Right hindlimb (tissue), 1 donor: ENCODE measurements at regions not wholly inside any gene's neighbourhood (a gene's known extent, or its start where the extent isn't known, plus 50 kb on each side); places are given as distances from the start of the nearest gene placed in this dataset.
"Not testable (repeated sequence)": the region's sequence is repeated elsewhere in the genome, so short reads cannot be mapped to it uniquely, and the experiment has no call there.

Source experiments
- DNase-seq: peaks from one replicate; pipeline ENCODE4 v3.0.0-alpha.2; 2018

GRCh38 chr2:203631068-203631757, 75.2 kb upstream of the CD28 start:
- no peak for DNase-seq

- DNase-seq, result no peak
Measured at GRCh38 chr2:203636588-203637470, 69.6 kb upstream of the CD28 start.

- no peak for DNase-seq
Measured at GRCh38 chr2:203637471-203638167, 68.8 kb upstream of the CD28 start.

GRCh38 chr2:203641865-203642264, 64.6 kb upstream of the CD28 start:
- DNase-seq, result not testable (repeated sequence)

GRCh38 chr2:203642841-203643240, 63.6 kb upstream of the CD28 start:
- not testable (repeated sequence) for DNase-seq

GRCh38 chr2:203645831-203646230, 60.6 kb upstream of the CD28 start:
- no peak for DNase-seq

- DNase-seq, result no peak
Measured at GRCh38 chr2:203646266-203646864, 60.1 kb upstream of the CD28 start.

- no peak for DNase-seq
Measured at GRCh38 chr2:203646961-203647360, 59.5 kb upstream of the CD28 start.

GRCh38 chr2:203647579-203647978, 58.9 kb upstream of the CD28 start:
- DNase-seq, result no peak

GRCh38 chr2:203648273-203648672, 58.2 kb upstream of the CD28 start:
- no peak for DNase-seq

- no peak for DNase-seq
Measured at GRCh38 chr2:203649176-203649814, 57.1 kb upstream of the CD28 start.

GRCh38 chr2:203650860-203651613, 55.4 kb upstream of the CD28 start:
- no peak for DNase-seq

GRCh38 chr2:203651621-203652020, 54.8 kb upstream of the CD28 start:
- no peak for DNase-seq

- DNase-seq, result no peak
Measured at GRCh38 chr2:203654826-203655225, 51.6 kb upstream of the CD28 start.

GRCh38 chr2:203656522-203657287, 49.7 kb upstream of the CD28 start:
- peak; percentile 28 for DNase-seq
